ENCODE measurements at regions not wholly inside any gene's neighbourhood (a gene's known extent, or its start where the extent isn't known, plus 50 kb on each side); places are given as distances from the start of the nearest gene placed in this dataset.

- no peak for TF ChIP-seq POLR2AphosphoS5 (IDR thresholded peaks at IDR 0.05; ENCODE audit: insufficient read depth, low read depth, low read length)
- no peak for TF ChIP-seq POLR2A (IDR thresholded peaks at IDR 0.05; ENCODE audit: low read depth, low read length)
- TF ChIP-seq, protein P1, sequence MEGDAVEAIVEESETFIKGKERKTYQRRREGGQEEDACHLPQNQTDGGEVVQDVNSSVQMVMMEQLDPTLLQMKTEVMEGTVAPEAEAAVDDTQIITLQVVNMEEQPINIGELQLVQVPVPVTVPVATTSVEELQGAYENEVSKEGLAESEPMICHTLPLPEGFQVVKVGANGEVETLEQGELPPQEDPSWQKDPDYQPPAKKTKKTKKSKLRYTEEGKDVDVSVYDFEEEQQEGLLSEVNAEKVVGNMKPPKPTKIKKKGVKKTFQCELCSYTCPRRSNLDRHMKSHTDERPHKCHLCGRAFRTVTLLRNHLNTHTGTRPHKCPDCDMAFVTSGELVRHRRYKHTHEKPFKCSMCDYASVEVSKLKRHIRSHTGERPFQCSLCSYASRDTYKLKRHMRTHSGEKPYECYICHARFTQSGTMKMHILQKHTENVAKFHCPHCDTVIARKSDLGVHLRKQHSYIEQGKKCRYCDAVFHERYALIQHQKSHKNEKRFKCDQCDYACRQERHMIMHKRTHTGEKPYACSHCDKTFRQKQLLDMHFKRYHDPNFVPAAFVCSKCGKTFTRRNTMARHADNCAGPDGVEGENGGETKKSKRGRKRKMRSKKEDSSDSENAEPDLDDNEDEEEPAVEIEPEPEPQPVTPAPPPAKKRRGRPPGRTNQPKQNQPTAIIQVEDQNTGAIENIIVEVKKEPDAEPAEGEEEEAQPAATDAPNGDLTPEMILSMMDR (IDR thresholded peaks at IDR 0.05; ENCODE audit: extremely low read depth in 1 of 2, insufficient read depth in 1 of 2, low read depth in 1 of 2, low read length in 2 of 2) = no peak
- TF ChIP-seq JUN (IDR thresholded peaks at IDR 0.05; ENCODE audit: borderline replicate concordance, insufficient read depth, insufficient read length, low read depth) = no peak
Observed at GRCh38 chr9:105833271-105833975, 139.1 kb downstream of the TMEM38B start.
